CD4-positive, alpha-beta T cell (primary cell): ENCODE measurements at regions not wholly inside any gene's neighbourhood (a gene's known extent, or its start where the extent isn't known, plus 50 kb on each side); places are given as distances from the start of the nearest gene placed in this dataset.

Experiments used
- ATAC-seq: fragments of 200-7000 bp; cut with Tn5 transposase; one replicate; pipeline ENCODE4 v1.10.0; 2022; ENCODE audit warnings: mild to moderate bottlenecking; ENCODE audit not compliant: poor library complexity
- CTCF ChIA-PET: fragments of 350-600 bp; sonication (Branson Sonifier 250); formaldehyde crosslinking; loops from one replicate; lab custom pipeline; 2021; ENCODE audit warnings: antibody characterized with exemption, inconsistent platforms; lab: Charles Lee
- POLR2A ChIA-PET: fragments of 350-600 bp; sonication (Branson Sonifier 250); formaldehyde crosslinking; loops from one replicate; lab custom pipeline; 2021; ENCODE audit warnings: antibody characterized with exemption, inconsistent platforms; lab: Charles Lee
- DNase-seq, 14 experiments: peaks; one replicate each; pipeline ENCODE4 v3.0.0-alpha.2; 2013 to 2020; ENCODE audit warnings: mixed read lengths in 2 of 14
- H3K27ac ChIP-seq, 2 donors: one replicate each; pipeline versions ENCODE4 v1.5.1 to v1.7.0; 2013; ENCODE audit warnings: low read length in 2 of 2, low read depth in 1 of 2, mild to moderate bottlenecking in 1 of 2
- H3K27me3 ChIP-seq, 2 experiments: 1 replicate in 1 of 2; 2 replicates in 1 of 2; pipeline versions ENCODE4 v1.6.1 to v1.7.0; 2013; ENCODE audit warnings: low read length in 2 of 2, control low read depth in 1 of 2, mild to moderate bottlenecking in 1 of 2, moderate library complexity in 1 of 2; ENCODE audit not compliant: insufficient read depth in 2 of 2, control insufficient read depth in 1 of 2
- H3K36me3 ChIP-seq: one replicate; pipeline ENCODE4 v1.6.1; 2013; ENCODE audit warnings: low read length, control low read depth; ENCODE audit not compliant: insufficient read depth
- H3K4me1 ChIP-seq: one replicate; pipeline ENCODE4 v1.6.1; 2013; ENCODE audit warnings: low read length, control low read depth; ENCODE audit not compliant: insufficient read depth
- H3K4me3 ChIP-seq: one replicate; pipeline ENCODE4 v1.5.1; 2013; ENCODE audit warnings: mild to moderate bottlenecking, low read length, moderate library complexity
- H3K9me3 ChIP-seq, 2 experiments: 1 replicate in 1 of 2; 2 replicates in 1 of 2; pipeline versions ENCODE4 v1.6.1 to v1.7.0; 2013; ENCODE audit warnings: low read length in 2 of 2, mild to moderate bottlenecking in 2 of 2, control low read depth in 1 of 2, moderate library complexity in 1 of 2; ENCODE audit not compliant: control insufficient read depth in 1 of 2, insufficient read depth in 1 of 2
- H3K27ac Mint-ChIP-seq: one replicate; pipeline ENCODE4 v1.8.0; 2020; ENCODE audit warnings: mixed read lengths
- H3K27me3 Mint-ChIP-seq: one replicate; pipeline ENCODE4 v1.8.0; 2021; ENCODE audit warnings: mixed read lengths
- H3K36me3 Mint-ChIP-seq: one replicate; pipeline ENCODE4 v1.8.0; 2021; ENCODE audit warnings: low read depth, mixed read lengths
- H3K4me1 Mint-ChIP-seq: one replicate; pipeline ENCODE4 v1.8.0; 2021; ENCODE audit warnings: low read depth, mixed read lengths
- H3K4me3 Mint-ChIP-seq: one replicate; pipeline ENCODE4 v1.8.0; 2020; ENCODE audit warnings: mild to moderate bottlenecking, mixed read lengths
- H3K9me3 Mint-ChIP-seq: one replicate; pipeline ENCODE4 v1.8.0; 2020; ENCODE audit warnings: mixed read lengths
- intact Hi-C, 2 experiments: fragments of 100-400 bp; cut with DNase I in 1 of 2; cut with micrococcal nuclease in 1 of 2; formaldehyde crosslinking; loops; one replicate each; pipeline versions ENCODE4 v1.15.1 to v1.9.0; 2023 to 2025; cut with DNase I, micrococcal nuclease
- TF ChIP-seq, protein P1 (sequence below): fragments of 200-600 bp; IDR thresholded peaks from one replicate; pipeline ENCODE4 v1.8.0; 2022; ENCODE audit warnings: antibody characterized with exemption, mild to moderate bottlenecking

DNA sequence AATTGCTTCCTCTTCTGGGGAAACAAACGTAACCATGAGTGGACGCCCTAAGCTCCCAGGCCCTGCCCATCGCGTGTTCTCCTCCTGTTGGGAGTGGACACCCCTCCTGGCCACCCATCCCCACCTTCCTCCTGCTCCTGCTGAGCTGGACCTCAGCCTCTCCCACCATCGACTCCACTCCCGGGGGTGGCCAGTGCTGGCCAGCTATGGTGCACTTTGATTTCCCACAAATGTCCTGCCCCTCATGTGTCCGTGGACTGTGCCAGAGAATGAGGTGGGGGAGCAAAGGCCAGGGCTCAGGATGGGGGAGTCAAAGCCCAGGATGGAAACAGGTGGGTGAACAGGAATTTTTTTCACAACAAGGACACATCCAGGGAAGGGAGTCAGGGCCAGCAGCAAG is 62.8 kb downstream of the MED10 start:
- no peaks in the 10 kb centered on the region for H3K27me3 ChIP-seq
- Mint-ChIP-seq H3K27me3 (peaks cover 12% of the 10 kb centered on the region), H3K9me3 (no peaks in the 10 kb centered on the region), H3K4me1 (no peaks in the 10 kb centered on the region), H3K4me3 (no peak overlapping the region), H3K36me3 (no peaks in the 10 kb centered on the region), H3K27ac (no peak overlapping the region)
- no peaks in the 10 kb centered on the region for H3K4me1 ChIP-seq
- no peak for DNase-seq
- H3K27ac ChIP-seq = no peak overlapping the region
- POLR2A ChIA-PET = no interaction called here
- CTCF ChIA-PET = no interaction called here
- H3K9me3 ChIP-seq = peaks cover 1 to 2% of the 10 kb centered on the region in 2 experiments
- ATAC-seq = no peak
- intact Hi-C loops = no loop called here
- no peaks in the 10 kb centered on the region for H3K36me3 ChIP-seq
- H3K4me3 ChIP-seq = no peak overlapping the region
- TF ChIP-seq, protein P1, sequence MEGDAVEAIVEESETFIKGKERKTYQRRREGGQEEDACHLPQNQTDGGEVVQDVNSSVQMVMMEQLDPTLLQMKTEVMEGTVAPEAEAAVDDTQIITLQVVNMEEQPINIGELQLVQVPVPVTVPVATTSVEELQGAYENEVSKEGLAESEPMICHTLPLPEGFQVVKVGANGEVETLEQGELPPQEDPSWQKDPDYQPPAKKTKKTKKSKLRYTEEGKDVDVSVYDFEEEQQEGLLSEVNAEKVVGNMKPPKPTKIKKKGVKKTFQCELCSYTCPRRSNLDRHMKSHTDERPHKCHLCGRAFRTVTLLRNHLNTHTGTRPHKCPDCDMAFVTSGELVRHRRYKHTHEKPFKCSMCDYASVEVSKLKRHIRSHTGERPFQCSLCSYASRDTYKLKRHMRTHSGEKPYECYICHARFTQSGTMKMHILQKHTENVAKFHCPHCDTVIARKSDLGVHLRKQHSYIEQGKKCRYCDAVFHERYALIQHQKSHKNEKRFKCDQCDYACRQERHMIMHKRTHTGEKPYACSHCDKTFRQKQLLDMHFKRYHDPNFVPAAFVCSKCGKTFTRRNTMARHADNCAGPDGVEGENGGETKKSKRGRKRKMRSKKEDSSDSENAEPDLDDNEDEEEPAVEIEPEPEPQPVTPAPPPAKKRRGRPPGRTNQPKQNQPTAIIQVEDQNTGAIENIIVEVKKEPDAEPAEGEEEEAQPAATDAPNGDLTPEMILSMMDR = no peak

DNA sequence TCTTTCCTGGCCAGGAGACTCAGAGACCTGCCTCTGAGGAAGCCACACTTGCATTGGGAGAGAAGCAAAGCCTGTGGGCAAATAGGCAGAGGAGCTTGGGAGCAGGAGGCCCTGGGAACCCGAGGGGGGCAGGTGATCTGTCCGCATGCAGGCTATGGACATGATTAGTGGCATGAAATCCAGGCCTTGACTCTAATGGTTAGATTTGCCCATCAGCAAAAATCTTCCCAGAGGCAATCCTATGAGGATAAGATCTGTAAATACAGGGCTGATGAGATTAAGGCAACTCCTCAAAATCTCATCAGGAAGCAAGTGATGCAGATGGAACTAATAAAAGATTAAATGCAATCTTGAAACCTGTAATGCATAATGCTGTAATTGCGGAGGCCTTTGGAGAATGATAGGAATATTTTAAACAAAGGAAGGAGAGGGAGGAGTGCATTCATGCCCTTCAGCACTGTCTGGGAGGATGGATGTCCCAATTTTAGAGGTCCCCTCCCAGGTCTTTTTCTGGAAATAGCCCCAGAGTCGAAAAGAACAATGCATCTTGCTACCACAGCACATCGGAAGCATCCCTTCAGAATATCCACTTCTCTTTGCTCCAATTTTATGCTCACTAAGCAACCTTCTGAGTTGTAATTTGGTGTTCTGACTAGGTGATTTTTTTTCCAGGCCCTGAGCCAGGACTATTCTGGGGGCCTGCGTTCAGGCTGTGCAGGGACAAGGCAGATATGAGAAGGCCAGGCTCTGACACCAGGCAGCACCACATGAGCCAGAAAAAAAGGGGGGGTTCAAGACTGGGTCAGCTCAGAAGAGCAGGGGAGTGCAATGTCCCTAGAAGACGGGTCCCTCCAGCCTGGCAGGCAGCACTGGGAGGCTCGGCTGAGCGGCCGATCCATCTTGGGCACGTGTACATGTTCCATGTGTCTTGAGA is 66.5 kb downstream of the MED10 start:
- intact Hi-C loops = no loop called here
- Mint-ChIP-seq H3K9me3 (no peaks in the 10 kb centered on the region), H3K4me3 (no peak overlapping the region), H3K27me3 (peaks cover 12% of the 10 kb centered on the region), H3K4me1 (no peaks in the 10 kb centered on the region), H3K27ac (no peak overlapping the region), H3K36me3 (no peaks in the 10 kb centered on the region)
- H3K4me1 ChIP-seq = no peaks in the 10 kb centered on the region
- no peak for ATAC-seq
- H3K27me3 ChIP-seq = no peaks in the 10 kb centered on the region
- H3K36me3 ChIP-seq = no peaks in the 10 kb centered on the region
- no peak for DNase-seq
- TF ChIP-seq, protein P1 = no peak
- CTCF ChIA-PET = no interaction called here
- POLR2A ChIA-PET = no interaction called here
- no peaks in the 10 kb centered on the region for H3K9me3 ChIP-seq
- H3K27ac ChIP-seq = no peak overlapping the region
- H3K4me3 ChIP-seq = no peak overlapping the region

DNA sequence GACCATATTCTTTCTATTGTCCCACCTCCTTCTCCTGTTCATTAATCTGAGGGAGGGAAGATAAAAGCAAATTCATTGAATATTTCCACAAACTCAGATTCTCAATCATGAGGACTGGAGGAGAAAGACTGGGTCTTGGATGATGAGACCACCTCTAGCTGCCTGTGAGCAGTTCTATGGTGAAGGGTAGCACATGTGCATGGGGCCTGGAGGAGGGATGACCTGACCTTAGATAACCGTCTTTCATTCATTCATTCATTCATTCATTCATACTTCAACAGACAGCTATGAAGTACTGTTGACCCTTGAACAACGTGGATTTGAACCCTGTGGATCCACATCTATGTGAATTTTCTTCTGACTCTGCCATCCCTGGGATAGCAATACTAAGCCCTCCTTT is 68.4 kb downstream of the MED10 start:
- Mint-ChIP-seq H3K36me3 (no peaks in the 10 kb centered on the region), H3K4me1 (no peaks in the 10 kb centered on the region), H3K4me3 (no peak overlapping the region), H3K9me3 (no peaks in the 10 kb centered on the region), H3K27ac (no peak overlapping the region), H3K27me3 (peaks cover 4% of the 10 kb centered on the region)
- Histone ChIP-seq H3K27ac (no peak overlapping the region), H3K4me1 (no peaks in the 10 kb centered on the region), H3K27me3 (no peaks in the 10 kb centered on the region), H3K36me3 (no peaks in the 10 kb centered on the region), H3K4me3 (no peak overlapping the region), H3K9me3 (no peaks in the 10 kb centered on the region)
- DNase-seq = no peak
- POLR2A ChIA-PET = no interaction called here
- CTCF ChIA-PET = no interaction called here
- TF ChIP-seq, protein P1 = no peak
- intact Hi-C loops = no loop called here
- ATAC-seq = no peak
